ENCODE measurements at regions not wholly inside any gene's neighbourhood (a gene's known extent, or its start where the extent isn't known, plus 50 kb on each side); places are given as distances from the start of the nearest gene placed in this dataset.

DNA sequence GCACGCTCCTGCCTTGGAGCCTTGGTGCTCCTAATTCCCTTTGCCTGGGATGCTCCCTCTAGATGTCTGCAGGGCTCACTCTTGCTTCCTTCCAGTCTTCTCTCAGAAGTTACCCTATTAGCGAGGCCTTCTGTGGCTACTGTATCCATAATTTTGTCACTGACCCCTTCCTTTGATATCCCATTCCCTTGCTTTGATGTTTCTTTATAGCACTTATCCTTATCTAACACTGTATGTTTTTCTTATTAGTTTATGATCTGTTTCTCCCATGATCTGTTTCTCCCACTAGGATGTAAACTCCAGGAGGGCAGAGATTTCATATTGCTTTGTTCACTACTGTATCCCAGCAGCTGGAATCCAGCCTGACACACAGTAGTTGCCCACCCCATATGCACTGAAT, 263.4 kb downstream of the FOXD2 start:
- no peak for DNase-seq (ENCODE audit: low read depth)
- TF ChIP-seq, protein P1, sequence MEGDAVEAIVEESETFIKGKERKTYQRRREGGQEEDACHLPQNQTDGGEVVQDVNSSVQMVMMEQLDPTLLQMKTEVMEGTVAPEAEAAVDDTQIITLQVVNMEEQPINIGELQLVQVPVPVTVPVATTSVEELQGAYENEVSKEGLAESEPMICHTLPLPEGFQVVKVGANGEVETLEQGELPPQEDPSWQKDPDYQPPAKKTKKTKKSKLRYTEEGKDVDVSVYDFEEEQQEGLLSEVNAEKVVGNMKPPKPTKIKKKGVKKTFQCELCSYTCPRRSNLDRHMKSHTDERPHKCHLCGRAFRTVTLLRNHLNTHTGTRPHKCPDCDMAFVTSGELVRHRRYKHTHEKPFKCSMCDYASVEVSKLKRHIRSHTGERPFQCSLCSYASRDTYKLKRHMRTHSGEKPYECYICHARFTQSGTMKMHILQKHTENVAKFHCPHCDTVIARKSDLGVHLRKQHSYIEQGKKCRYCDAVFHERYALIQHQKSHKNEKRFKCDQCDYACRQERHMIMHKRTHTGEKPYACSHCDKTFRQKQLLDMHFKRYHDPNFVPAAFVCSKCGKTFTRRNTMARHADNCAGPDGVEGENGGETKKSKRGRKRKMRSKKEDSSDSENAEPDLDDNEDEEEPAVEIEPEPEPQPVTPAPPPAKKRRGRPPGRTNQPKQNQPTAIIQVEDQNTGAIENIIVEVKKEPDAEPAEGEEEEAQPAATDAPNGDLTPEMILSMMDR (IDR thresholded peaks at IDR 0.05; ENCODE audit: low read depth, low read length, missing control alignments) = no peak
- H3K4me3 ChIP-seq (ENCODE audit: low read depth, low read length) = no peak overlapping the region
- in situ Hi-C loops (cut with HindIII; ENCODE audit: low sequenced_read_pairs) = no loop called here

- no peak for DNase-seq (ENCODE audit: low read depth)
- H3K4me3 ChIP-seq (ENCODE audit: low read depth, low read length) = no peak overlapping the region
- in situ Hi-C loops (cut with HindIII; ENCODE audit: low sequenced_read_pairs) = no loop called here
- TF ChIP-seq, protein P1 (IDR thresholded peaks at IDR 0.05; ENCODE audit: low read depth, low read length, missing control alignments) = no peak
Measured at GRCh38 chr1:47701741-47702515, 264.1 kb downstream of the FOXD2 start.

- in situ Hi-C loops (cut with HindIII; ENCODE audit: low sequenced_read_pairs) = no loop called here
- no peak for DNase-seq (ENCODE audit: low read depth)
- TF ChIP-seq, protein P1 (IDR thresholded peaks at IDR 0.05; ENCODE audit: low read depth, low read length, missing control alignments) = no peak
Measured at GRCh38 chr1:47703156-47703825, 265.4 kb downstream of the FOXD2 start.

DNA sequence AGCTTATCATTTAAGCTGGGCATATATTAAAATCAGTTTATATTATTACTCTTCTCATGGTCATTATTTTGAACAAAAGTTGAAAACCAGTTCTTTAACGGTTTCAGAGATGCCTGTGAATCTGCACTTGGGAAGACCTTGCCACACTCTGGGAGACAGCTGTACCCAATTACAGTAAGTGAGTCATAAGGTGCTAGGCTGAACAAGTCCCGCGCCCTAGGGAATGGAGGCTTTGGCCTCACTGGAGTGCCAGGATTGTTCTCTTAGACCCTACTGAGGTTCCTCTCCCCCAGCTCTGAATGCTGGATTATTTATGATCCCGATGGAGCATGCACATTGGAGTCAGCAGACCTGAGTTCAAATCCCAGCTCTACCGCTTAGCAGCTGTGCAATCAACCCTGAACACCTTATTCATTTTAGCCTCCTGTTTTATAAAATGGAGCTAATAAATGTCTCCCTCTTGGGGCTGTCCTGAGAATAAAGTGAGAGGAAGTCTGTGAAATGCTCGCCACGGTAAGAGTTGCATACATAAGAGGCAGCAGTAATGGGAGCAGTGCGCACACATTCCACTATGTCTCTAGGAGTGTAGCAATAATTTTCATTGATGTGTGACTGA, 266.2 kb downstream of the FOXD2 start:
- TF ChIP-seq, protein P1 (IDR thresholded peaks at IDR 0.05; ENCODE audit: low read depth, low read length, missing control alignments) = peak; percentile 8
- in situ Hi-C loops (cut with HindIII; ENCODE audit: low sequenced_read_pairs) = no loop called here
- H3K4me3 ChIP-seq (ENCODE audit: low read depth, low read length) = no peak overlapping the region
- DNase-seq (ENCODE audit: low read depth) = no peak

More at GRCh38 chr1:47703156-47703825, 265.4 kb downstream of the FOXD2 start:
- no peak overlapping the region for H3K4me3 ChIP-seq (ENCODE audit: low read depth, low read length)

- no peak for DNase-seq (ENCODE audit: low read depth)
- in situ Hi-C loops (cut with HindIII; ENCODE audit: low sequenced_read_pairs) = no loop called here
- H3K4me3 ChIP-seq (ENCODE audit: low read depth, low read length) = no peak overlapping the region
- TF ChIP-seq, protein P1 (IDR thresholded peaks at IDR 0.05; ENCODE audit: low read depth, low read length, missing control alignments) = no peak
Measured at GRCh38 chr1:47705517-47706130, 267.8 kb downstream of the FOXD2 start.

- H3K4me3 ChIP-seq (ENCODE audit: low read depth, low read length) = no peak overlapping the region
- in situ Hi-C loops (cut with HindIII; ENCODE audit: low sequenced_read_pairs) = no loop called here
- no peak for DNase-seq (ENCODE audit: low read depth)
- TF ChIP-seq, protein P1 (IDR thresholded peaks at IDR 0.05; ENCODE audit: low read depth, low read length, missing control alignments) = no peak
Measured at GRCh38 chr1:47707503-47707902, 269.7 kb downstream of the FOXD2 start.
